ENCODE measurements at regions not wholly inside any gene's neighbourhood (a gene's known extent, or its start where the extent isn't known, plus 50 kb on each side); places are given as distances from the start of the nearest gene placed in this dataset.
"Not testable (repeated sequence)": the region's sequence is repeated elsewhere in the genome, so short reads cannot be mapped to it uniquely, and the experiment has no call there.

DNA sequence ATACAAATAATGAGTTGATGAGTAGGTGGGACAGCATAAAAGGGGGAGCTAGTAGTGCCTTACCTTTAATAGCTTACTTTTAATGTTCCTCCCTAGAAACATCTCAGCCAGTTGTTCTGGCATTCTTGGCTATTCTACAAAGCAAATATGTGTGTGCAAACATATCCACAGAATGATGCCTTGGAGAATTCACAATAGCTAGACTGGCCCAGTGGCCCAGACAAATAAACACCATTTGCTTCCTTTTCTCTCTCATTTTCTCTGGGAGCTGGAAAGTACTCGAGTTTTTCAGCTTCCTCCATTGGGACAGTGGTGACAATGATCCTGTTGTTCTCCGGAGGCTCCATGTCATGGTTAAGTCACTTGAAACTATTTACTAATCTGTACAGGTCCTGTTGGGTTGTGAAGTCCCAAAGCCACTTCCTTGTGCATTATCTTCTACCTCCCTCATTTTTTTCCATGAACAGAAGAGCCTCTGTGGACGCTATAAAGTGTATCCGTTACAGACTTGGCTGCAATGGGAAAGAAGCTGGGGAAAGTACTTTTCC is 122.9 kb downstream of the DMAC1 start:
- H3K4me1 ChIP-seq (ENCODE audit: control insufficient read depth, insufficient read depth, low read length), result no peaks in the 10 kb centered on the region
- no peak overlapping the region for H3K9ac ChIP-seq (ENCODE audit: low read length)
- H3K4me3 ChIP-seq (ENCODE audit: low read length), result no peak overlapping the region
- no peaks in the 10 kb centered on the region for H3K9me3 ChIP-seq (ENCODE audit: control insufficient read depth, low read length)
- H3K27me3 ChIP-seq (replicated peaks; ENCODE audit: control insufficient read depth, insufficient read depth, low read length), result no peaks in the 10 kb centered on the region
- H3K36me3 ChIP-seq (ENCODE audit: control insufficient read depth, insufficient read depth, low read length, severe bottlenecking), result no peaks in the 10 kb centered on the region
- no peak for DNase-seq (ENCODE audit: low read depth)

- H3K36me3 ChIP-seq (ENCODE audit: control insufficient read depth, insufficient read depth, low read length, severe bottlenecking), result no peaks in the 10 kb centered on the region
- no peaks in the 10 kb centered on the region for H3K27me3 ChIP-seq (replicated peaks; ENCODE audit: control insufficient read depth, insufficient read depth, low read length)
- H3K4me1 ChIP-seq (ENCODE audit: control insufficient read depth, insufficient read depth, low read length), result no peaks in the 10 kb centered on the region
- no peak for DNase-seq (ENCODE audit: low read depth)
- H3K9me3 ChIP-seq (ENCODE audit: control insufficient read depth, low read length), result no peaks in the 10 kb centered on the region
- H3K9ac ChIP-seq (ENCODE audit: low read length), result no peak overlapping the region
- no peak overlapping the region for H3K4me3 ChIP-seq (ENCODE audit: low read length)
These were observed 127.7 kb downstream of the DMAC1 start for GRCh38 chr9:7671847-7672246.

DNA sequence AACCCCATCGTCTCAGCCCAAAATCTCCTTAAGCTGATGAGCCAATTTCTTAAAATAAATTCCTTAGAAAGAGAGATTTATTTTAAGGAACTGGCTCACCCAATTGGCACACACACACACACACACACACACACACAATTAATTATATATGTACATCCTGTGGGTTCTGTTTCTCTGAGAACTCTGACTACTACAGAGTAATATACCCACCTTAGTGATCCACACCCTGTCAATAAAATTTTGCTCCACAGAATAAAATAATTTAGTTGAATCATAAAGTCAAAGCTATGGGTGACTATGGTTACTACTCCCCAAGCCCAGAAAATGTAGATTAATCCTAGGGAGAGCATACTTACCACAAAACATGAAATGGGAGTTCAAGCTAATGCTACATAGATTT is 131.0 kb downstream of the DMAC1 start:
- no peak overlapping the region for H3K9ac ChIP-seq (ENCODE audit: low read length)
- no peaks in the 10 kb centered on the region for H3K36me3 ChIP-seq (ENCODE audit: control insufficient read depth, insufficient read depth, low read length, severe bottlenecking)
- no peak for DNase-seq (ENCODE audit: low read depth)
- H3K4me1 ChIP-seq (ENCODE audit: control insufficient read depth, insufficient read depth, low read length), result no peaks in the 10 kb centered on the region
- H3K9me3 ChIP-seq (ENCODE audit: control insufficient read depth, low read length), result no peaks in the 10 kb centered on the region
- no peaks in the 10 kb centered on the region for H3K27me3 ChIP-seq (replicated peaks; ENCODE audit: control insufficient read depth, insufficient read depth, low read length)
- no peak overlapping the region for H3K4me3 ChIP-seq (ENCODE audit: low read length)

DNA sequence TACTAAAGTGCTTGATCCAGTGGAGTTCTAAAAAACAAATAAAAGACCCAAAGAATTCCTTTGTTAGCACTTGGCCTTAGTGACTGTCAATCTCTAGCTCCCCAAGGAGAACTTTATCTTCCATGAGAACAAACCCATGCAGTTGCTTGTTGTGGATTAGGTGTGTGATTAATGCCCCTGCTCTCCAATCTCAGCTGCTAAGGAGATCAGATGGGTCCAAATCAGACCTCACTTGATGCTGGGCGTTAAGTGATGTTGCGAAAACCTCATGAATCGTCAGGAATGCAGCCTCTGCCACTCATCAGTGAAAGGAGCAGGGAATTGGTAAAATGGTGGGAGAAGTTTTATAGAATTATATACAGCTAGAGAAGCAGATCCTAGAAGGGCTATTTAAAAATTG is 133.7 kb downstream of the DMAC1 start:
- no peak overlapping the region for H3K9ac ChIP-seq (ENCODE audit: low read length)
- H3K4me1 ChIP-seq (ENCODE audit: control insufficient read depth, insufficient read depth, low read length), result no peaks in the 10 kb centered on the region
- H3K36me3 ChIP-seq (ENCODE audit: control insufficient read depth, insufficient read depth, low read length, severe bottlenecking), result no peaks in the 10 kb centered on the region
- H3K9me3 ChIP-seq (ENCODE audit: control insufficient read depth, low read length), result no peaks in the 10 kb centered on the region
- no peaks in the 10 kb centered on the region for H3K27me3 ChIP-seq (replicated peaks; ENCODE audit: control insufficient read depth, insufficient read depth, low read length)
- no peak for DNase-seq (ENCODE audit: low read depth)
- no peak overlapping the region for H3K4me3 ChIP-seq (ENCODE audit: low read length)

GRCh38 chr9:7659766-7660165 is 139.8 kb downstream of the DMAC1 start:
- Histone ChIP-seq H3K4me3 (ENCODE audit: low read length) (no peak overlapping the region), H3K4me1 (ENCODE audit: control insufficient read depth, insufficient read depth, low read length) (no peaks in the 10 kb centered on the region), H3K9me3 (ENCODE audit: control insufficient read depth, low read length) (no peaks in the 10 kb centered on the region), H3K36me3 (ENCODE audit: control insufficient read depth, insufficient read depth, low read length, severe bottlenecking) (no peaks in the 10 kb centered on the region), H3K27me3 (replicated peaks; ENCODE audit: control insufficient read depth, insufficient read depth, low read length) (no peaks in the 10 kb centered on the region), H3K9ac (ENCODE audit: low read length) (no peak overlapping the region)
- no peak for DNase-seq (ENCODE audit: low read depth)

DNA sequence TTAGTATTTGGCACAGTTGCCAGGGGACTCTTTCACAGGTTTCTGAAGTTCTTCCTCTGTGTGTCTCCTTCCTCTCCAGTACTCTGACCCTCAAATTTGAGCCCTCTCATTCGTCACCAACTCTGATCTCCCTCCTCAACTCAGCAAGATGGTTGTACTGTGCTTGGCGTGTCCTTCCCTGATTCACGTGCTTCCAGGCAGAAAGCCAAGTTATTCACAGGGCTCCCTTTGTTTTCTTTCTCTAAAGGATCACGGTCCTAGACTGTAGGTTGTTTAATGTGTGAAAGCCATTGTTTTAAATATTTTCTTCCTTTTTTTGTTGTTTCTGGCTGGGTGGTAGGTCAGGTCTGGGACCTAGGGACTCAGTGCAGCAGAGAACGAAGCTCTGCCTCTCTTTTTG is 142.9 kb downstream of the DMAC1 start:
- Histone ChIP-seq H3K27me3 (replicated peaks; ENCODE audit: control insufficient read depth, insufficient read depth, low read length) (no peaks in the 10 kb centered on the region), H3K9ac (ENCODE audit: low read length) (no peak overlapping the region), H3K4me1 (ENCODE audit: control insufficient read depth, insufficient read depth, low read length) (no peaks in the 10 kb centered on the region), H3K36me3 (ENCODE audit: control insufficient read depth, insufficient read depth, low read length, severe bottlenecking) (no peaks in the 10 kb centered on the region), H3K4me3 (ENCODE audit: low read length) (no peak overlapping the region), H3K9me3 (ENCODE audit: control insufficient read depth, low read length) (no peaks in the 10 kb centered on the region)
- DNase-seq (ENCODE audit: low read depth), result no peak

- Histone ChIP-seq H3K4me1 (ENCODE audit: control insufficient read depth, insufficient read depth, low read length) (no peaks in the 10 kb centered on the region), H3K4me3 (ENCODE audit: low read length) (no peak overlapping the region), H3K9ac (ENCODE audit: low read length) (no peak overlapping the region), H3K9me3 (ENCODE audit: control insufficient read depth, low read length) (peaks cover 3% of the 10 kb centered on the region), H3K36me3 (ENCODE audit: control insufficient read depth, insufficient read depth, low read length, severe bottlenecking) (no peaks in the 10 kb centered on the region), H3K27me3 (replicated peaks; ENCODE audit: control insufficient read depth, insufficient read depth, low read length) (no peaks in the 10 kb centered on the region)
- DNase-seq (ENCODE audit: low read depth), result no peak
These were observed 146.3 kb downstream of the DMAC1 start for GRCh38 chr9:7653262-7653661.

- Histone ChIP-seq H3K4me3 (ENCODE audit: low read length) (no peak overlapping the region), H3K9ac (ENCODE audit: low read length) (no peak overlapping the region), H3K9me3 (ENCODE audit: control insufficient read depth, low read length) (peaks cover 7% of the 10 kb centered on the region), H3K27me3 (replicated peaks; ENCODE audit: control insufficient read depth, insufficient read depth, low read length) (peaks cover 16% of the 10 kb centered on the region), H3K36me3 (ENCODE audit: control insufficient read depth, insufficient read depth, low read length, severe bottlenecking) (no peaks in the 10 kb centered on the region), H3K4me1 (ENCODE audit: control insufficient read depth, insufficient read depth, low read length) (peaks cover 16% of the 10 kb centered on the region)
- no peak for DNase-seq (ENCODE audit: low read depth)
These were observed 159.3 kb downstream of the DMAC1 start for GRCh38 chr9:7640231-7640630.

DNA sequence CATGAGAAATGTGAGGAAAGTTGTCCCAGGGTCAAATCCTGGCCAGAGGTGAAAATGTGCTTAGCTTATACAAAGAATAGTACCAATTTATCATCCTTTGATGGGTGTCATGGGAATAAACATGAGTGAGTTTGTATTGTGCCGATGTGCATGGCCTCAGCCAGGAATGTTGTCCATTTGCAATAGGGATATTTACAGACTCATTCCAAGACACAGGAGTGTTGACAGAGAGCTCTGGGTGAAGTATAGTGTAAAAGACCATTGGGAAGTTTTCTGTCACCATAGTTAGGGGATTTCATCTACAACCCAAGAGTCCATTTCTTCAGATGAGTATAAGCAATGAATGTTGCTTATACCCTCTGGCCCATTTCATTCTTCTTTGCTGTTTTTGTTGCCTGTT is 160.1 kb downstream of the DMAC1 start:
- Histone ChIP-seq H3K36me3 (ENCODE audit: control insufficient read depth, insufficient read depth, low read length, severe bottlenecking) (no peaks in the 10 kb centered on the region), H3K27me3 (replicated peaks; ENCODE audit: control insufficient read depth, insufficient read depth, low read length) (peaks cover 16% of the 10 kb centered on the region), H3K4me1 (ENCODE audit: control insufficient read depth, insufficient read depth, low read length) (peaks cover 16% of the 10 kb centered on the region), H3K4me3 (ENCODE audit: low read length) (no peak overlapping the region), H3K9ac (ENCODE audit: low read length) (no peak overlapping the region), H3K9me3 (ENCODE audit: control insufficient read depth, low read length) (peaks cover 3% of the 10 kb centered on the region)
- DNase-seq (ENCODE audit: low read depth), result no peak

DNA sequence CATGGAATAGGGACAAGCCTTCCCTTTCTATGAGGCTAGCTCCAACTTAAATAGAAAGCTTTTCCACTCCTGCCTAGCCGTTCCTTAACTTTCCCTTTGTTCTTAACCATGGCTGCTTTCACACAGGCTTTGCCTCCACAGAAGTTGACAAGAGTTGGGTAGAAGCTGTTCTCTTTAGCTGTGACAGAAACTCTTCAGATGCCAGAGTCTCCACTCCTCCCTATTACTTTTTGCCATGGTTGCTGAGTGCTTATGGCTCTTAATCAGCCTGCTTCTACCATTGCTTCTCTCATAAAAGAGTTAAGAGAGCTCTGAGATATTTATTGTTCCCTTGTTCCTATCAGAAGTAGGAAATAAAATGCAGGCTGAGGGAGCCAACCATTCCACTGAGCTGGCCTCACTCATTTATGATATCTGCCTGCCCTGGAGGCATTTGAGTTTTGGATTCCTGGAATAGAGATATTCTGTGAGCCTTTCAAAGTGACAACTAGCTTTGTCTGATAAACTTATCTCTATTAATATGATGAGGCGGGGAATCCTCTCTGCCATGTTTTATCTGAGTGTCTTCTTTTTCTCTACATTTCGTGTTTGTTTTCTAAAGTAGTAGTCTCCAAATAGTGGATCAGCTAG is 162.6 kb downstream of the DMAC1 start:
- no peak for DNase-seq (ENCODE audit: low read depth)
- H3K36me3 ChIP-seq (ENCODE audit: control insufficient read depth, insufficient read depth, low read length, severe bottlenecking), result no peaks in the 10 kb centered on the region

DNA sequence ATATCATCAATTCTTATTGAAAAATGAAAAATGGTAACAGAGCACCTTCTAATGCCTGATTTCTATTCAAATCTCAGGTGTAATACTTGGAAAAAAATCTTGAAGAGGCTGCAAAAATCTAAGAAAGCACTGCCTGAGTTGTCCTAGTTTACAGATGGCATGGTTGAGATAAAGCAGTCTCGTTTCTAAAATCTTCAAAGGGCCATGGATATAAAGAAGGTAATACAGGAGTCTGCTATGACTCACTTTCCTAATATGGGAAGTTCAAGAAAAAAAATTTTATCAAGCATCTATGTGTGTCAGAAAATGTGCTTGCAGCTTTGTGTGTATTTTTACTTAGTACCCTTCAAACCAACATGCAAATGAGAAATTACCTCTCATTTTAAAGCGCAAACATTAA is 163.3 kb downstream of the DMAC1 start:
- peaks cover 10% of the 10 kb centered on the region for H3K27me3 ChIP-seq (replicated peaks; ENCODE audit: control insufficient read depth, insufficient read depth, low read length)
- no peak overlapping the region for H3K4me3 ChIP-seq (ENCODE audit: low read length)
- H3K4me1 ChIP-seq (ENCODE audit: control insufficient read depth, insufficient read depth, low read length), result peaks cover 16% of the 10 kb centered on the region
- no peak for DNase-seq (ENCODE audit: low read depth)
- no peaks in the 10 kb centered on the region for H3K36me3 ChIP-seq (ENCODE audit: control insufficient read depth, insufficient read depth, low read length, severe bottlenecking)
- H3K9ac ChIP-seq (ENCODE audit: low read length), result no peak overlapping the region
- H3K9me3 ChIP-seq (ENCODE audit: control insufficient read depth, low read length), result peaks cover 2% of the 10 kb centered on the region

More for the DNA sequence above, 162.6 kb downstream of the DMAC1 start:
- H3K9ac ChIP-seq (ENCODE audit: low read length), result no peak overlapping the region
- H3K4me3 ChIP-seq (ENCODE audit: low read length), result no peak overlapping the region
- no peaks in the 10 kb centered on the region for H3K9me3 ChIP-seq (ENCODE audit: control insufficient read depth, low read length)
- H3K4me1 ChIP-seq (ENCODE audit: control insufficient read depth, insufficient read depth, low read length), result peaks cover 16% of the 10 kb centered on the region
- peaks cover 12% of the 10 kb centered on the region for H3K27me3 ChIP-seq (replicated peaks; ENCODE audit: control insufficient read depth, insufficient read depth, low read length)

DNA sequence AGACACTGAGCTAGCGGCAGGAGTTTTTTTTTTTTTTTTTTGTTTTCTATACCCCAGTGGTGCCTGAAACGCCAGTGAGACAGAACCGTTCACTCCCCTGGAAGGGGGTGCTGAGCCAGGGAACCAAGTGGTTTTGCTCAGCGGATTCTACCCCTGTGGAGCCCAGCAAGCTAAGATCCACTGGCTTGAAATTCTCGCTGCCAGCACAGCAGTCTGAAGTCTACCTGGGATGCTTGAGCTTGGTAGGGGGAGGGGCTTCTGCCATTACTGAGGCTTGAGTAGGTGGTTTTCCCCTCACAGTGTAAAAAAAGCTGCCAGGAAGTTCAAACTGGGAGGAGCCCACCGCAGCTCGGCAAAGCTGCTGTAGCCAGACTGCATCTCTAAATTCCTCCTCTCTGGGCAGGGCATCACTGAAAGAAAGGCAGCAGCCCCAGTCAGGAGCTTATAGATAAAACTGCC is 173.0 kb downstream of the DMAC1 start:
- not testable (repeated sequence) for H3K9me3 ChIP-seq (ENCODE audit: control insufficient read depth, low read length); H3K9ac ChIP-seq (ENCODE audit: low read length); H3K4me3 ChIP-seq (ENCODE audit: low read length); H3K36me3 ChIP-seq (ENCODE audit: control insufficient read depth, insufficient read depth, low read length, severe bottlenecking); DNase-seq (ENCODE audit: low read depth); H3K4me1 ChIP-seq (ENCODE audit: control insufficient read depth, insufficient read depth, low read length); H3K27me3 ChIP-seq (replicated peaks; ENCODE audit: control insufficient read depth, insufficient read depth, low read length)

All from adipocyte (in vitro differentiated cells).